GM03348 (cell line): ENCODE measurements at regions not wholly inside any gene's neighbourhood (a gene's known extent, or its start where the extent isn't known, plus 50 kb on each side); places are given as distances from the start of the nearest gene placed in this dataset.

Source experiments
- DNase-seq: peaks from one replicate; pipeline ENCODE4 v3.0.0; 2012; ENCODE audit warnings: low spot score

DNA sequence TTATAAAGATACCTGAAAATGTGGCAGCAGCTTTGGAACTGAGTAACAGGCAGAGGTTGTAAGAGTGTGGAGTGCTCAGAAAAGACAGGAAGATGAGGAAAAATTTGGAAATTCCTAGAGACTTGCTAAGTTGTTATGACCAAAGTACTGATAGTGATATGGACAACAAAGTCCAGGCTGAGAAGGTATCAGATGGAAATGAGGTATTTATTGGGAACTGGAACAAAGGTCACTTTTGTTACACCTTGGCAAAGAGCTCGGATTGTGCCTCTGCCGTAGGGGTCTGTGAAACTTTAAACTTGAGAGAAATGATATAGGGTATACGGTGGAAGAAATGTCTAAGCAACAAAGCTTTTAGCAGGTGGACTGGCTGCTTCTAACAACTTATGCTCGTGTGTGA is 419.9 kb downstream of the PCDH17 start:
- DNase-seq: no peak

DNA sequence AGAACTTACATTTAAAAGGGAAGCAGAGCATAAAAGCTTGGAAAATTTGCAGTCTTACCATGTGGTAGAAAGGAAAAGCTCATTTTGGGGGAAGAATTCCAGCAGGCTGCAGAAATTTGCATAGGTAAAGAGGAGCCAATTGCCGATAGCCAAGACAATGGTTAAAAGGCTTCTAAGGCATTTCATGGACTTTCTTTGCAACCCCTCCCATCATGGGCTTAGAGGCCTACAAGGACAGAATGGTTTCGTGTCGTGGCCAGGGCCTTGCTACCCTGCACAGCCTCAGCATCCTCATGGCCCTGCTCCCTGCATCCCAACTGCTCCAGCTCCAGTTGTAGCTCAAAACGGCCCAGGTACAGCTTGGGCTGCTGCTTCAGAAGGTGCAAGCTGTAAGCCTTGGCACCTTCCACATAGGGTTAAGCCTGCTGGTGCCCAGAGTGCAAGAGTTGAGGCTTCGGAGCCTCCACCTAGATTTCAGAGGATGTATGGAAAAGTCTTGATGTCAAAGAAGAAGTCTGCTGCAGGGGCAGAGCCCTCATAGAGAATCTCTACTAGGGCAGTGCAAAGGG is 420.3 kb downstream of the PCDH17 start:
- no peak for DNase-seq

DNA sequence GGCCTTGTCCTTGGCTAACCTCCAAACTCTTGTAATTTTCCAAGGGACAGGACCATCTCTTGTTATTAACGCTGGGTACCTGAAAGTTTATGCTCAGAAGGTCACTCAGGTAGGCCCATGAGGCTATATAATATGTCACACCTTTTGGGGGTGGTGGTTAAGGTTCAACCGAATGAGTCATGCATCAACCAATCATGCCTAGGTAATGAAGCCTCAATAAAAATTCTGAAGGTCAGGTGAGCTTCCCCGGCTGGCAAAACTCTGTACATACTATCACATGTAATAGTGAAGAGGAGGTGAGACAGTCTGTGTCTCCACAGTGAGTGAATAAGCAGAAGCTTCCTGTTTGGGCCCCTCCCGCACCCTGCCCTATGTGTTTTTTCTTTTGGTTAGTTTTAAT is 424.9 kb downstream of the PCDH17 start:
- no peak for DNase-seq

DNA sequence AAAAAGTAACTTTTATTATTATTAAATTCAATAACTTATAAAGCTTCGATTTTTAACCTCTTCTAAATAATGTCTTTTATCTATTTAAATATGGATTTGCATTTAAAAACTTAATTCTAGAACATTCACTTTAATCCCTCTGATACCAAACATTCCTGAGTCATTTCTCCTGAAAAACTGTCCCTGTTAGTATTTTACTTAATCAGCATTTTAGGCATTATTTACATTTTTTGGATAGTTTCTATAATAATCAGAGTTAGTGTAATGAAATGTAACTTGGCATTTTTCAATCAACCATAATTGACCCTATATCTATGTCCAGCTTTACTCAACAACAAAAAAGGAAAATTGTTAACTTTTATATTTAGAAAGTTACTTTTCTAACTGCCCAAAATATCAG is 428.1 kb downstream of the PCDH17 start:
- DNase-seq: no peak

DNA sequence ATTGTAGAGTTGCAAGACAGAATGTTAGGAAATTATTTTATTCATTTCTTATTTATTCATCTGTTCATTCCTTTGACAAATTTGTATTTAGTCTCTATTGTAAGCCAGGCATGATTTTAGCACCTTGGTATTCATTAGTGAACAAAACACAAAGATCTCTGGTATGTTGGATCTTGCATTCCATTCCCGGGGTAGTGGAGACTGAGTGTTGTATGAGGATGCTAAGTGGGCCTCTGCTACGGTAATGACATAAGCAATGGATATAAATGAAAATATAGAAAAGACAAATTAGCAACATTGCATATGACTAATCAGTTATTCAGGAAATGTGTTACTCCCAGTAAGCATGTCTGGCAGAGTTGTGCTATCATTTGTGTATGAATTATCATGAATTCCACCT is 449.3 kb downstream of the PCDH17 start:
- DNase-seq: no peak

DNA sequence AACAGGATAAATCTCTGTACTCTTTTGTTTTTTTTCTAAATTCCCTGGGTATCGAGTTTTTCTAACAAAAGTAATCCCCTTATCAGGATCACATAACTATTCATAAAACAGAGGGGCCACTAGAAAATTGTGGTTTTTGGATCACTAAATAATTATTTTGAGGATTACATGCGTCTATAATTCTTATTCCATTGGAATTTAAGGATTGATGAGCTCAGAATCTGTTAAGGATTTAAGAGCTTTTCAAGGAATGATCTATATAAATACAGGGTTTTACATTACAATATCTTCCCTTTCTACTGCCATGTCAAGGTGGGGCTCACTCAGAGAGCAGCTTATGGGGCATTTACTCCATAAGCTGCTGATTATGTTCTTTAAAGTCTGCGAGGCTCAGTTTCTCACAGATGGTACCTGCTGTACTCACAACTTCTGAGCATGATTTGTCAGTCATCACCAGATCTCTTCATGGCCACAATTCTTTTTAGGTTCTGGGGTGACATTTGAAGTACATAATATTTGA is 449.8 kb downstream of the PCDH17 start:
- no peak for DNase-seq

DNA sequence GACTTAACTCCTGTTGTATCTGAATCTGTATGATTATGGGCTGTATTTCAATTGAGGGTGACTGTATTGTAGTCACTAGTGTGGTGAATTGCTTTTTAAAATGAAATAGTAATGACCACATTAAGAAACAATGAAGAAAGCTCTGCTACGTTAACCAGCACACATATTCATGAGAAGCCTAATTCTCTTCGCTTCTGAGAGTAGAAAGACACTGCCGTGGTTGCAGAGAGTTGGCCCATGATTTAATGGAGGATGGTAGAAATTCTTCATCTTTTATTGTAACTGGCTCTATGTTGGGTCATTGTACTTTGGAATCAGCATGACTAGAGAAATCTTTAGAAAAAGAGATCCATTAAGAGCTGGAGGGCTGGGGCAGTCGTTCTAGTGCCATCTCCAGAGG is 451.5 kb downstream of the PCDH17 start:
- DNase-seq: no peak

DNA sequence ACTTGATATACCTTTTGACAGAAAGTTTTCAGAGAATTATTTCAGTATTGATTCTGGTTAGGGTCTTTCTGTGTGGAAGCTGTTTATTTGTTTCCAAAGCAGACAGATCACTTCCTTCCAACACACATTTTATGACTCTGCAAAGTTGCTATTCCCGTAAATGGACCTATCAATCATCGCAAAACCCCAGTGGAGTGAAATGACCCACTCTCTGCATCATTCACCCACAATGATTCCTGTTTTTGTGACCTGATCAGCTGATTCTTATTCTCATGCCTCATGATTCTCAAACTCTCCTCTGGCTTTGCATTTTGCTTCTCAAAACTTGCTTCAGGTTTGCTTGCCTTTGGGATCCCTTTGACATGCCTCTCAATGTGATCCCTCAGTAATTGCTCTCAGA is 453.7 kb downstream of the PCDH17 start:
- DNase-seq: no peak

DNA sequence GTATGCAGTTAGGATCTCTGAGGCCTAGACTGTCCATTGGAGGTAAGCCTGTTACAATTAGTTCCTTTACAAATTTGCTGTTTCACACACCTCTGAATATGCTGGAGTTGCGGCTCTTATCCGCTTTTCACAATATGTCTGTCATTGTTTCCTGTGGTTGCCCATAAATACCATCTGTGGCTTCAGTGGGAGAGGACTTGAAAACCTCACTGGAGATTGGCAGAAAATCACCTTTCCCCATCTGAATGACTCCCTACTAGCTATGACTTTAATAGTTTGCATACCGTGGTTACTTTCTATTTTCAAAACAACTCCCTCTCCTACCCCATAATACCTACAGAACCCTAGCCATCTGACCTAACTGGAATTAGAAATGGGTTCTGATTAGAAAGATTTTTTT is 454.3 kb downstream of the PCDH17 start:
- no peak for DNase-seq

DNA sequence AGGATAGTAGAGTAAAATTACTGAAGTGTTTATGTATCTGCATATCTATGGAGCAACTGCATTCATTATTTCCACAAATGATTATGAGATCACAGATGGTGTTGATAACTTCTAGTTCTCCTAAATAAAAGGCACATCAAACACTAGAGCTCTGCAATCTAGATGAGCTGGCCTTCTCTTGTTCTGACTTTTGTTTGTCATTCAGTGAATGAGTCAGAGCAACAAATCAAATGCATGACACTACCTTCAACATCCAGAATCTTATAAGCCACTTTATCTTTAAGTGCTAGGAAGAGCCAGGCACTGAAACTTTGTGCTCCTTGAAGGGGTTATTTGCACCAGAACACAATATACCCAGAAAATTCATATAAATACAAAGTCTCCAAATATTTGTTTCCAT is 456.0 kb downstream of the PCDH17 start:
- no peak for DNase-seq

DNA sequence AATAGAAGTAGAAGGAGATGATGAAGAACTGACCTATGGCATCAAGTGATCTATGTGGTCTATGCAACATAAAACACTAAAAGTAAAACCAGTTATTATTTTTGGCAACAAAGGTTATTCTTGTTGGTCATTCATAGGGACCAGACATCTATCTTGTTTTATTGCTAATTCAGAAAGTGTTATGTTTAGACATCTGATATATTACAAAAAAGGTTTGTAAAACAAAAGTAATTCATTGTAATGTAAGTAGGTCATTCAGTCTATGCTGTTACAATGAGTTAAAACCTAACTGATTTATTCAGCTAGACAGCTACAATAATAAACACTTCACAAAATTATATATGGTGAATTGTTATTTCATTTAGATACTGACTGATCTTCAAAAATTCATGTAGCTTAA is 461.9 kb downstream of the PCDH17 start:
- DNase-seq: no peak

DNA sequence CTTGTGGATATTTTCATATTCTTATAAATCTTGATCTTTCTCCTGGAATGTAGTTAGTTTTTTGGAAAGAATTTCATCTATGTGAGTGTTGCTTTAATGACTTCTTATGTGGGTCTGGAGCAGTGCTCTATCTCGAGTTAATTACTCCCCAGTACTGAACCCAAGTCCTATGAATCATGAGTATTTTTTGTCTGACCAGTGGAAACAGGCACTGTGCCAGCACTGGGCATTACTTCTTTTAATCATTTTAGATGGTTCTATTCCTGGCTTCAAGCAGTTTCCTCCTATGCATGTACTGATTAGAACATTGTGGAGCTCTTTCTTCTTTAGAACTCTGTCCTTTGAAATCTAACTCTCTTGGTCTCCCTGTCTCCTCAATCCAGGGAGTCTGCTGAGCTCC is 466.3 kb downstream of the PCDH17 start:
- no peak for DNase-seq

DNA sequence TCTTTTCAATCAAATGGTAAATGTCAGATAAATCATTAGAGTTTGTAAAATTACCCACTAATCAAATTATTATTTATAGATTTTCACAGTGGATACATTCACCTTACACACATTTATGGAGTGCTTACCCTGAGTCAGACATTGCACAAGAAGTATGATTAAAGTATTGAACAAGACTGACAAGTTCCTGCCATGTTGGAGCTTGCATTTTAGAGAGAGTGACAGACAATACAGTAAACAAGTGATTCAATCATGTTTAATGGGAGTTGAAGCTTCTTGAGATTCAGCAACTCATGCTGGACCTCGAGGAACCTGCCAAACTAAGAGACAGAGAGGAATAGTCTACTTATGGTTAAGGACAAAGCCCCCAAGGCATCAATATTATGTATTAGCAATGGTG is 487.8 kb downstream of the PCDH17 start:
- no peak for DNase-seq

DNA sequence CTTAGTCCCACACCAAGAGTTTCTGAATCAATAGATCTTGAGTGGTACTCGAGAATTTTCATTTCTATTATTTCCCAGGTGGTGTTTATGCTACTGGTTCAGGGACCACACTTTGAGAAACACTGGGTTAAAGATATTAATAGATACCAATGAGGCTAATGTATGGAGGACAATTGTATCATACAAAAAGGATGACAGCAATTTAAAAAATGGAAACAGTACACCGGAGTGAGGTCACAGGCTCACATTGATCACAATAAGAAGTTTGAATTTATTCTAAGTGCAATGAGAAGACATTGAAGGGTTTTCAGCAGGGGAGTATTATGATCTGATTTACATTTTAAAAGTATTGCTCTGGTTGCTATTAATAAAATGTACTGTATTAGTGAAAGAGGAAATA is 488.3 kb downstream of the PCDH17 start:
- DNase-seq: no peak

DNA sequence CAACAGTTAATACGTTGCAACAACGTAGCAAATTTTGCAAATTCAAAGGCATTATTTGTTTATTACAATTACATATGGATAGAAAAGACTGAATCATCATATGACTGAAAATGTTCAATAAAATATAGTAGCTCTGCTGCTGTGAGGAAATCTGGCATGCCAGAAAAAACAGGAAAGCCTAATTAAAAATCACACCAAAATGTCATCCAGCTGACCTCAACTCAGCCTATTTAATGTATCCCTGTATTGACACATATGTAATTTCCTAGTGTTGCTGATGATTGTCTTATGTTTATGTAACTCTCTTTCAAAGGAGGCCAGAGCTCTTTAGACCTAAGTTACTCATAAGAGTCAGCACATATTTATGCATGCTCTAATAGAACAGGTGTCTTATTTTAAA is 495.0 kb downstream of the PCDH17 start:
- DNase-seq: no peak

DNA sequence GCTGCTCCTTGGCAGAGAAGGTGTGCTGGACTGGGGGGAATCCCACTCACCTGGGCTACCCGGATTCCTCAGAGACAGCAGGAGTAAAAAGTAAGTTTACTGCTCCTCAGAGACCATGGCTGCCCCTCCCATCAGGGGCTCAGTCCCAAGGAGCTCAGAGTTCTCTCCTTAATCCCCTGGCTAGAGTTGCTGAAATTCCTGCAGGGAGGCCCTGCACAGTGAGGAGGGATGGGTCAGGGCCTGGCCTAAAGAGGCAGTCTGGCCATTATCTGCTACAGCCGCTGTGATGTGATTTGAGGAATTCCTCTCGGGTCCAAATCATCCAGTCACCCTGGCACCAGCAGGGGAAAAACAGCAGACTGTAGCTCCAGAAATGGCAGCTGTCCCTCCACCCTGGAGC is 502.5 kb downstream of the PCDH17 start:
- no peak for DNase-seq

DNA sequence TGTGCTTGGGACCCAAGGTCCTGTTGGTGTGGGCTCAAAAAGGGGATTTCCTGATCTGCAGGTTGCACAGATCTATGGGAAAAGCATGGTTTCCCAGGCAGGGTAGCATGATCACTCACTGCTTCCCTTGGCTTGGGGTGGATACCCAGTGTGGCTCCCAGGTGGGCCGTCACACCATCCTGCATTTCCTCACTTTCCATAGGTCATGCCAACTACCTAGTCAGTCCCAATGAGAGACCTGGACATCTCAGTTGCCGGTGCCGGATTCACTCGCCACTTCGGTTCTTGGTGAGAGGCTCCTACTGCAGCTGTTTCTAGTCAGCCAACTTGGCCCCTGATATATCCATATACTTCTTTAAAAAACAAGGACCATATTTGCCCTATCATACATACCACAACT is 503.0 kb downstream of the PCDH17 start:
- DNase-seq: no peak

DNA sequence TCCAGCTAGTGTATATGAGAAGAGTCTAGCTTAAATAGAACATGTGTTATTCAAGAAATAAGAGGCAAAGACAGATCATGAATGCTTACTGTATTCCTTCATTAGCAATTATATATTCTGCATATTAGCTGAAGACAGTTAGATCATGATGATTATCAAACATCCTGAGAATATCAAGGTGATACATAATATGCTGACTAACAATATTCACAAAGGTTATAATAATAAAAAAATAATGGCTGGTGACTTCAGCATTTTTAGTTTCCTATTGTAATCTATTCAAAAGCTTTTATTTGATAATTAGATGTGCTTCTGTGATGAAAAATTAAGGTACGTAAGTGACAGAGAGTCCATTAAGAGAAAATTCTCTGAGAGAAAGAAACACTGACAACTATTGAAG is 511.4 kb downstream of the PCDH17 start:
- DNase-seq: no peak

DNA sequence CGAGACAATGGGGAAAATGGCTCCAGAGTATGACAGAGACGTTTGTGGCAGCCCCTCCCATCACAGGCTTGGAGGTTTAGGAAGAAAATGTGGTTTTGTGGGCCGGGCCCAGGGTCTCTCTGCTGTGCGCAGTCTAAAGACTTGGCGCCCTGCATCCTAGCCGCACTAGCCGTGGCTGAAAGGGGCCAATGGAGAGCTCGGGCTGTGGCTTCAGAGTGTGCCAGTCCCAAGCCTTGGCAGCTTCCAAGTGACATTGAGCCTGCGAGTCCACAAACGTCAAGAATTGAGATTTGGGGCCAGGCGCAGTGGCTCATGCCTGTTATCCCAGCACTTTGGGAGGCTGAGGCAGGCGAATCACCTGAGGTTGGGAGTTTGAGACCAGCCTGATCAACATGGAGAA is 513.1 kb downstream of the PCDH17 start:
- no peak for DNase-seq

DNA sequence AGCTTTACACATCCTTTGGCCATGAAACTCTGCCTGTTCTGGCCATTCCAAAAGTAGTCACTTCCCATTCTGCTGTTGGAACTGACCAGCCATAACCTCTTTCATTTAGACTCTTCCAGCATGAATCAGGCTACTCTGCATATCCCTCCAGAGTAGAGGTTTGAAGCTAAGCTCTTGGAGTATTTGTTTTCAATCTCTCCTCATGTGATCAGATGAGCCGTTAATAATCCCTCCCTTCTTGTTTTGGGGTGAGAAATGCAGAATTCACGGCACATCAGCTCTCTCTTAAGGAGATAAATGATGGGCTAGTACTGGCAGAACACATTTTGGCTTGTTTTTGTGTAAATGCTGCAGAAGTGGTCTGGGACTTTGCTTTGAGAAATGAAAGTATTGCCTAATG is 519.9 kb downstream of the PCDH17 start:
- no peak for DNase-seq

DNA sequence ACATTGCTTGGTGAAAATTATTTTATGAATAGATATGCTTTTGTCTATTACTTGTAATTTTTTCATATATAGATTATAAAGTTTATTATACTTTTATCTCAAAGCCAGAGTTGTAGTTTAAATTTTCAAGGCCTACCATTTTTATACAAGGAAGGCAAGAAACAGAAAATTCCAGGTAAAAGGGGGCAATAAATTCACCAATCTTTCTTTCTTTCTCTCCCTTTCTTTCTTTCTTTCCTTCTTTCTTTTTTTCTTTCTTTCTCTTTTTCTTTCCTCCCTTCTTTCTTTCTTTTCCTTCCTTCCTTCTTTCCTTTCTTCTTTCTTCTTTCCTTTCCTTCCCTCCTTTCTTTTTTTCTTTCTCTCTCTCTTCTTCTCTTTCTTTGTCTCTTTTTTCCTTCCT is 529.4 kb downstream of the PCDH17 start:
- DNase-seq: no peak

DNA sequence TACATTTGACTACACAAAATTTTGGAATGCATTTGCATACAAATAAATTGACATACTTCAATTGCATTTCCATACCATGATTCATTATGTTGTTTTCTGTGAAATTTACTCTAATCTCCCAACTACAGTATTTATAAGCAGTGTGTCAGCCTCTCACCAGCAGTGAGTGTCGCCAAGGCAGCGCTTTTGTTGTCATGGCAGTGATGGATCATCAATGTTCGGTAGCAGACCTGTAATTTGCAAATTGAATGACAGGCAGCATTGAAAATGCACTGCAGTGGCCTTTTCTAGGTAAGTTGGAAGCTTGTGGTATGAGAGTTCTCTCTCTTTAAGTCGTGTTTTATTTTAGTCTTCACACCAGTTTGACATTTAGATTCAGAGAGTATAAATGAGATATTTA is 534.1 kb downstream of the PCDH17 start:
- DNase-seq: no peak

DNA sequence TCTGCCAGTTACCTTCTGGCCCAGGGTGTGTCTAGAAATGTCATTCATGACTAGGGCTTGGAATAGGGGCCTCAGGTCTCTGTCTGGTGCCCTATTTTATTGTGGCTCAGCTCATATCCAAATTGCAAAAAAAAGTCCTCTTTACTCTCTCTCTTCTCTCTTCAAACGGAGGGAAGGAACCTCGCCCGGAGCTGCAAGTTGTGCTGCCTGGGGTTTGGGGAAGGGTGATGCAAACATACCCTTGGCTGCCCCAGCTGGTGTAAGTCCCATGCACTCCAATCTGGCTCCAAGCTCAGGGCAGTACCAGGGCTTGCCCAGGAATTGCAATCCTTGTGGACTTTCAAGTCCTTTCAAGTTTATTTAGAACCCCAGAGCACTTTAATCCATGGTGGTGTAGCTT is 549.6 kb downstream of the PCDH17 start:
- no peak for DNase-seq

DNA sequence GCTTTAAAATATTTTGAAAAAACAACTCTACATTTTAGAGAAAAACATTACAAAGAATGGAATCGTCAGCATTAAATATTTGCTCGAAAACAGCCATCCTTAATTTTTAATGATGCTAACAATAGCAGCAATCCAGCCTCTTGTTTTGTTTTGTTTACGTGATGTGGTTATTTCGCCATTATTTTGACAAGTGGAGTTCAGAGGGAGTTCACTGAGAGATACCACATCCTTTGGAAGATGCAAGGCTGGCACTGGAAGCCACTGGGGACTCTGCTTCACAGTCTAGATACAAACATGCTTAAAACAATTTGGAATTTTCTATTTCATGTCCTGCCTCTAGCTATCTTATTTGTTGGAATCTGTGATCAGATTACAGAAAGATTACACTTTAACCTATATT is 556.3 kb downstream of the PCDH17 start:
- DNase-seq: no peak

DNA sequence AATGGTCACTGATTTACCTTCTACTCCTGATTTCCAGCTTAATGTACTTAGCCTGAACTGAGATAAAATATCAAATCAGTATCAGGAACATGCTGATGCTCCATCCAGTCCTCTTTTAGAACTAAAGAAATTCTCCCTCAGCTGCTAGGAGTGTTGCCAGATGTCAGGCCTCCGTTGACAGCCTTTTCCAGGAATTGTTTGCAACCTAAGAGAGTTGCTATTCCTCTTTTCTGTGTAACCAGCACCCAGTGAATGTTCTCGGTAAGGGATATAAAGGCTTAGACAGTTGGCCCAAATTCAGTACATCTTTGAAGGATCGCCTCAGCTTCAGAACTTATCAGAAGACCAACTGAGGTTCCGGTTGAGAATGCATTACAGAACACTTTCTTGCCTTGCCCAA is 559.0 kb downstream of the PCDH17 start:
- no peak for DNase-seq
